ENCODE measurements at regions not wholly inside any gene's neighbourhood (a gene's known extent, or its start where the extent isn't known, plus 50 kb on each side); places are given as distances from the start of the nearest gene placed in this dataset.
"Not testable (repeated sequence)": the region's sequence is repeated elsewhere in the genome, so short reads cannot be mapped to it uniquely, and the experiment has no call there.

GRCh38 chrX:15014281-15014680 lies 141.1 kb downstream of the MOSPD2 start:
- no peaks in the 10 kb centered on the region for H3K27me3 ChIP-seq
- intact Hi-C loops (cut with DNase I): no loop called here
- no peak overlapping the region for H3K4me3 ChIP-seq
- no peaks in the 10 kb centered on the region for H3K36me3 ChIP-seq (replicated peaks in 1 of 2; ENCODE audit: insufficient read depth in 1 of 2, low read depth in 2 of 2)
- ATAC-seq (no peak), DNase-seq (no peak)
- no peak overlapping the region for H3K27ac ChIP-seq
- WGBS, 2 donors: 67 to 68% methylated on average over 2 of the region's 2 CpGs
- no peaks in the 10 kb centered on the region for H3K9me3 ChIP-seq
- TF ChIP-seq POLR2A (IDR thresholded peaks at IDR 0.05) (no peak), CTCF (IDR thresholded peaks at IDR 0.05) (no peak)
- no peaks in the 10 kb centered on the region for H3K4me1 ChIP-seq

GRCh38 chrX:15013461-15013860 lies 140.2 kb downstream of the MOSPD2 start:
- no peak for DNase-seq
- WGBS, 2 donors: 20 to 35% methylated on average over 1 of the region's 1 CpG
- no peak for TF ChIP-seq POLR2A (IDR thresholded peaks at IDR 0.05)
- no peak for TF ChIP-seq CTCF (IDR thresholded peaks at IDR 0.05)
- Histone ChIP-seq H3K27ac (no peak overlapping the region), H3K4me3 (no peak overlapping the region), H3K36me3 (replicated peaks in 1 of 2; ENCODE audit: insufficient read depth in 1 of 2, low read depth in 2 of 2) (no peaks in the 10 kb centered on the region), H3K9me3 (no peaks in the 10 kb centered on the region), H3K4me1 (no peaks in the 10 kb centered on the region), H3K27me3 (no peaks in the 10 kb centered on the region)
- intact Hi-C loops (cut with DNase I): no loop called here
- ATAC-seq: no peak

- no peaks in the 10 kb centered on the region for H3K27me3 ChIP-seq
- H3K36me3 ChIP-seq (replicated peaks in 1 of 2; ENCODE audit: insufficient read depth in 1 of 2, low read depth in 2 of 2): no peaks in the 10 kb centered on the region
- no peak for DNase-seq
- 42 to 49% methylated on average over 1 to 2 of the region's 2 CpGs for WGBS, 2 donors
- ATAC-seq: no peak
- intact Hi-C loops (cut with DNase I): no loop called here
- H3K4me1 ChIP-seq: no peaks in the 10 kb centered on the region
- no peak overlapping the region for H3K27ac ChIP-seq
- TF ChIP-seq POLR2A (IDR thresholded peaks at IDR 0.05) (no peak), CTCF (IDR thresholded peaks at IDR 0.05) (no peak)
- H3K4me3 ChIP-seq: no peak overlapping the region
- H3K9me3 ChIP-seq: no peaks in the 10 kb centered on the region
Observed at GRCh38 chrX:14997271-14997670, 124.0 kb downstream of the MOSPD2 start.

GRCh38 chrX:14984425-14984824 lies 111.2 kb downstream of the MOSPD2 start:
- WGBS, 2 donors: 84 to 92% methylated on average over 4 to 5 of the region's 5 CpGs
- H3K27ac ChIP-seq; H3K4me3 ChIP-seq; DNase-seq; H3K4me1 ChIP-seq; H3K9me3 ChIP-seq; ATAC-seq; intact Hi-C loops (cut with DNase I); H3K36me3 ChIP-seq (replicated peaks in 1 of 2; ENCODE audit: insufficient read depth in 1 of 2, low read depth in 2 of 2); H3K27me3 ChIP-seq: not testable (repeated sequence)

Measured in body of pancreas (tissue), 4 donors.